Mesendoderm (in vitro differentiated cells): ENCODE measurements at regions not wholly inside any gene's neighbourhood (a gene's known extent, or its start where the extent isn't known, plus 50 kb on each side); places are given as distances from the start of the nearest gene placed in this dataset.
"Not testable (repeated sequence)": the region's sequence is repeated elsewhere in the genome, so short reads cannot be mapped to it uniquely, and the experiment has no call there.

Experiments
- DNase-seq: peaks from one replicate; pipeline ENCODE4 v3.0.0; 2013
- H2AK5ac ChIP-seq: 2 replicates; pipeline ENCODE4 v1.6.1; 2013; ENCODE audit warnings: low read length, inconsistent platforms
- H2BK120ac ChIP-seq: 2 replicates; pipeline ENCODE4 v1.6.1; 2013; ENCODE audit warnings: low read depth, mild to moderate bottlenecking, low read length, moderate library complexity, mixed read lengths
- H2BK15ac ChIP-seq: replicated peaks from 2 replicates; pipeline ENCODE4 v1.6.1; 2013; ENCODE audit warnings: low read depth, mild to moderate bottlenecking, moderate library complexity
- H2BK5ac ChIP-seq: 2 replicates; pipeline ENCODE4 v1.6.1; 2013; ENCODE audit warnings: low read length, inconsistent platforms
- H3K18ac ChIP-seq: 2 replicates; pipeline ENCODE4 v1.6.1; 2013; ENCODE audit warnings: mild to moderate bottlenecking, low read length, mixed read lengths
- H3K23ac ChIP-seq: one replicate; pipeline ENCODE4 v1.6.1; 2013; ENCODE audit warnings: low read length
- H3K27ac ChIP-seq: 2 replicates; pipeline ENCODE4 v1.5.1; 2013; ENCODE audit warnings: low read depth, mild to moderate bottlenecking, inconsistent platforms, low read length, moderate library complexity
- H3K27me3 ChIP-seq: 2 replicates; pipeline ENCODE4 v1.6.1; 2013; ENCODE audit warnings: low read length, control low read depth, mild to moderate bottlenecking, inconsistent platforms; ENCODE audit not compliant: insufficient read depth, poor library complexity
- H3K36me3 ChIP-seq: 2 replicates; pipeline ENCODE4 v1.6.1; 2013; ENCODE audit warnings: low read length, inconsistent platforms; ENCODE audit not compliant: control insufficient read depth, insufficient read depth
- H3K4ac ChIP-seq: one replicate; pipeline ENCODE4 v1.6.1; 2013; ENCODE audit warnings: low read depth, mild to moderate bottlenecking, low read length, moderate library complexity
- H3K4me1 ChIP-seq: 2 replicates; pipeline ENCODE4 v1.6.1; 2013; ENCODE audit warnings: low read depth, low read length, inconsistent platforms; ENCODE audit not compliant: control insufficient read depth
- H3K4me2 ChIP-seq: 2 replicates; pipeline ENCODE4 v1.6.1; 2013; ENCODE audit warnings: low read length
- H3K4me3 ChIP-seq: 2 replicates; pipeline ENCODE4 v1.5.1; 2013; ENCODE audit warnings: mild to moderate bottlenecking, low read length
- H3K56ac ChIP-seq: one replicate; pipeline ENCODE4 v1.6.1; 2013; ENCODE audit warnings: low read length
- H3K79me1 ChIP-seq: 2 replicates; pipeline ENCODE4 v1.6.1; 2013; ENCODE audit warnings: low read length, inconsistent platforms
- H3K79me2 ChIP-seq: 2 replicates; pipeline ENCODE4 v1.6.1; 2013; ENCODE audit warnings: mild to moderate bottlenecking, low read length; ENCODE audit not compliant: control insufficient read depth, insufficient read depth
- H3K9ac ChIP-seq: 2 replicates; pipeline ENCODE4 v1.6.1; 2013; ENCODE audit warnings: low read length, inconsistent platforms
- H4K5ac ChIP-seq: one replicate; pipeline ENCODE4 v1.6.1; 2013; ENCODE audit warnings: low read length
- H4K8ac ChIP-seq: one replicate; pipeline ENCODE4 v1.6.1; 2013; ENCODE audit warnings: low read depth, mild to moderate bottlenecking, control low read depth, low read length, moderate library complexity
- WGBS: extraction: QIAGEN DNeasy Blood & Tissue Kit; methylation state at CpG from one replicate; pipeline ENCODE4 v1.1.7; 2013; ENCODE audit warnings: low lambda C conversion rate, missing lambda C conversion rate; ENCODE audit not compliant: insufficient coverage; ENCODE audit errors: extremely low coverage; 5-methylcytosine and 5-hydroxymethylcytosine counted together

- no peak overlapping the region for H4K8ac ChIP-seq
- no CpG with 5 or more reads among the region's 3 CpGs for WGBS
- H3K23ac ChIP-seq, result no peak overlapping the region
- H3K27ac ChIP-seq, result no peak overlapping the region
- H3K4ac ChIP-seq, result no peak overlapping the region
- H3K4me1 ChIP-seq, result no peaks in the 10 kb centered on the region
- H3K79me2 ChIP-seq, result no peaks in the 10 kb centered on the region
- DNase-seq, result no peak
- H3K27me3 ChIP-seq, result no peaks in the 10 kb centered on the region
- H2BK5ac ChIP-seq, result no peak overlapping the region
- no peak overlapping the region for H3K56ac ChIP-seq
- H2BK120ac ChIP-seq, result no peak overlapping the region
- H3K18ac ChIP-seq, result no peak overlapping the region
- no peak overlapping the region for H3K4me3 ChIP-seq
- H3K9ac ChIP-seq, result no peak overlapping the region
- H3K4me2 ChIP-seq, result no peak overlapping the region
- H3K36me3 ChIP-seq, result no peaks in the 10 kb centered on the region
- H2AK5ac ChIP-seq, result no peak overlapping the region
- H4K5ac ChIP-seq, result no peak overlapping the region
- no peak overlapping the region for H2BK15ac ChIP-seq
- no peaks in the 10 kb centered on the region for H3K79me1 ChIP-seq
Measured at GRCh38 chr7:106536079-106536478, 124.9 kb downstream of the CCDC71L start.

GRCh38 chr7:106535234-106535932, 125.6 kb downstream of the CCDC71L start:
- Histone ChIP-seq H3K79me2 (no peaks in the 10 kb centered on the region), H2BK15ac (no peak overlapping the region), H3K23ac (no peak overlapping the region), H3K79me1 (no peaks in the 10 kb centered on the region), H3K27me3 (no peaks in the 10 kb centered on the region), H3K18ac (no peak overlapping the region), H3K36me3 (no peaks in the 10 kb centered on the region), H4K8ac (no peak overlapping the region), H2AK5ac (no peak overlapping the region), H3K56ac (no peak overlapping the region), H4K5ac (no peak overlapping the region), H3K4me1 (no peaks in the 10 kb centered on the region), H2BK5ac (no peak overlapping the region), H3K4me3 (no peak overlapping the region), H3K9ac (no peak overlapping the region), H2BK120ac (no peak overlapping the region), H3K4ac (no peak overlapping the region), H3K4me2 (no peak overlapping the region), H3K27ac (no peak overlapping the region)
- no peak for DNase-seq
- no CpG with 5 or more reads among the region's 7 CpGs for WGBS

- Histone ChIP-seq H3K4me3 (no peak overlapping the region), H3K18ac (no peak overlapping the region), H3K79me1 (no peaks in the 10 kb centered on the region), H3K23ac (no peak overlapping the region), H3K4me1 (no peaks in the 10 kb centered on the region), H2BK15ac (no peak overlapping the region), H3K79me2 (no peaks in the 10 kb centered on the region), H3K27ac (no peak overlapping the region), H3K56ac (no peak overlapping the region), H2BK120ac (no peak overlapping the region), H3K9ac (no peak overlapping the region), H2AK5ac (no peak overlapping the region), H3K36me3 (no peaks in the 10 kb centered on the region), H3K4me2 (no peak overlapping the region), H4K8ac (peak overlapping the region; percentile 39), H2BK5ac (no peak overlapping the region), H3K27me3 (no peaks in the 10 kb centered on the region), H4K5ac (no peak overlapping the region), H3K4ac (no peak overlapping the region)
- WGBS, result no CpG with 5 or more reads among the region's 8 CpGs
- peak; percentile 82 for DNase-seq
Measured at GRCh38 chr7:106534271-106534846, 126.6 kb downstream of the CCDC71L start.

GRCh38 chr7:106530183-106530582, 130.8 kb downstream of the CCDC71L start:
- not testable (repeated sequence) for H3K4me3 ChIP-seq, H2AK5ac ChIP-seq, H3K36me3 ChIP-seq, H2BK5ac ChIP-seq, H3K4ac ChIP-seq, H2BK15ac ChIP-seq, H4K5ac ChIP-seq, H3K56ac ChIP-seq, H3K27ac ChIP-seq, H3K79me1 ChIP-seq, H3K4me1 ChIP-seq, H2BK120ac ChIP-seq, H3K23ac ChIP-seq, H4K8ac ChIP-seq, DNase-seq, H3K9ac ChIP-seq, H3K79me2 ChIP-seq, H3K4me2 ChIP-seq, H3K27me3 ChIP-seq
- no CpG with 5 or more reads among the region's 5 CpGs for WGBS
- peak overlapping the region; percentile 19 for H3K18ac ChIP-seq

GRCh38 chr7:106526617-106527016, 134.3 kb downstream of the CCDC71L start:
- H3K27ac ChIP-seq, H2BK15ac ChIP-seq, H3K27me3 ChIP-seq, H3K4me2 ChIP-seq, H2AK5ac ChIP-seq, H3K56ac ChIP-seq, H3K9ac ChIP-seq, H3K79me2 ChIP-seq, H4K8ac ChIP-seq, H2BK120ac ChIP-seq, H3K4me3 ChIP-seq, H3K23ac ChIP-seq, H3K4ac ChIP-seq, H3K79me1 ChIP-seq, H4K5ac ChIP-seq, DNase-seq, H3K4me1 ChIP-seq, H3K36me3 ChIP-seq, H2BK5ac ChIP-seq, H3K18ac ChIP-seq: not testable (repeated sequence)
- WGBS, result no CpG with 5 or more reads among the region's 4 CpGs

- Histone ChIP-seq H3K27ac (no peak overlapping the region), H3K36me3 (no peaks in the 10 kb centered on the region), H2AK5ac (no peak overlapping the region), H2BK120ac (no peak overlapping the region), H2BK5ac (no peak overlapping the region), H3K27me3 (no peaks in the 10 kb centered on the region), H3K4me3 (no peak overlapping the region), H3K56ac (no peak overlapping the region), H3K4me2 (no peak overlapping the region), H4K5ac (no peak overlapping the region), H3K4ac (no peak overlapping the region), H4K8ac (no peak overlapping the region), H3K9ac (no peak overlapping the region), H2BK15ac (no peak overlapping the region), H3K18ac (no peak overlapping the region), H3K23ac (no peak overlapping the region), H3K4me1 (peaks cover 6% of the 10 kb centered on the region), H3K79me2 (no peaks in the 10 kb centered on the region), H3K79me1 (no peaks in the 10 kb centered on the region)
- DNase-seq, result no peak
- WGBS, result no CpG with 5 or more reads among the region's 5 CpGs
Measured at GRCh38 chr7:106524690-106525059, 136.3 kb downstream of the CCDC71L start.
